HFFc6 (cell line): ENCODE measurements at regions not wholly inside any gene's neighbourhood (a gene's known extent, or its start where the extent isn't known, plus 50 kb on each side); places are given as distances from the start of the nearest gene placed in this dataset.

Experiments
- DNase-seq: peaks from one replicate; pipeline ENCODE4 v3.0.0-alpha.2; 2018
- H3K27ac Mint-ChIP-seq: 2 replicates; pipeline ENCODE4 v1.8.0; 2020; ENCODE audit warnings: mild to moderate bottlenecking, mixed read lengths
- H3K27me3 Mint-ChIP-seq: 2 replicates; pipeline ENCODE4 v1.8.0; 2021; ENCODE audit warnings: mild to moderate bottlenecking, moderate library complexity, mixed read lengths; ENCODE audit not compliant: insufficient read depth
- H3K36me3 Mint-ChIP-seq: 2 replicates; pipeline ENCODE4 v1.8.0; 2021; ENCODE audit warnings: low read depth, mixed read lengths
- H3K4me1 Mint-ChIP-seq: 2 replicates; pipeline ENCODE4 v1.8.0; 2020; ENCODE audit warnings: low read depth, mixed read lengths
- H3K4me3 Mint-ChIP-seq: 2 replicates; pipeline ENCODE4 v1.8.0; 2020; ENCODE audit warnings: mild to moderate bottlenecking, moderate library complexity, mixed read lengths
- H3K9me3 Mint-ChIP-seq: 2 replicates; pipeline ENCODE4 v1.8.0; 2020; ENCODE audit warnings: mild to moderate bottlenecking, mixed read lengths
- CTCF ChIP-seq: fragments of 200-600 bp; sonication (generic); IDR thresholded peaks from 2 replicates; pipeline ENCODE4 v1.5.0; 2021; ENCODE audit warnings: antibody characterized with exemption, mild to moderate bottlenecking

GRCh38 chr3:56942523-56942922, 117.9 kb upstream of the SPATA12 start:
- no peak for TF ChIP-seq CTCF
- H3K27me3 Mint-ChIP-seq = peaks cover 16% of the 10 kb centered on the region
- H3K4me1 Mint-ChIP-seq = 0 out of 2 replicates have a peak, but pooled peaks cover 3% of the 10 kb centered on the region
- no peak overlapping the region for H3K4me3 Mint-ChIP-seq
- DNase-seq = no peak
- H3K9me3 Mint-ChIP-seq = peaks cover 14% of the 10 kb centered on the region
- H3K36me3 Mint-ChIP-seq = peaks cover 3% of the 10 kb centered on the region; the same call in 1 of the 2 replicates
- H3K27ac Mint-ChIP-seq = no peak overlapping the region

GRCh38 chr3:56940976-56941375, 119.5 kb upstream of the SPATA12 start:
- peaks cover 9% of the 10 kb centered on the region for H3K9me3 Mint-ChIP-seq
- no peak for DNase-seq
- H3K27ac Mint-ChIP-seq = no peak overlapping the region
- peaks cover 3% of the 10 kb centered on the region; the same call in 1 of the 2 replicates for H3K36me3 Mint-ChIP-seq
- peaks cover 7% of the 10 kb centered on the region for H3K27me3 Mint-ChIP-seq
- TF ChIP-seq CTCF = no peak
- H3K4me1 Mint-ChIP-seq = 0 out of 2 replicates have a peak, but pooled peaks cover 4% of the 10 kb centered on the region
- H3K4me3 Mint-ChIP-seq = no peak overlapping the region

GRCh38 chr3:56940321-56940720, 120.1 kb upstream of the SPATA12 start:
- no peak overlapping the region for H3K27ac Mint-ChIP-seq
- peaks cover 3% of the 10 kb centered on the region; the same call in 1 of the 2 replicates for H3K36me3 Mint-ChIP-seq
- no peak for DNase-seq
- 0 out of 2 replicates have a peak, but pooled peaks cover 4% of the 10 kb centered on the region for H3K4me1 Mint-ChIP-seq
- no peak overlapping the region for H3K4me3 Mint-ChIP-seq
- peaks cover 6% of the 10 kb centered on the region for H3K27me3 Mint-ChIP-seq
- H3K9me3 Mint-ChIP-seq = peaks cover 9% of the 10 kb centered on the region
- no peak for TF ChIP-seq CTCF

- TF ChIP-seq CTCF = no peak
- Mint-ChIP-seq H3K4me1 (0 out of 2 replicates have a peak, but pooled peaks cover 4% of the 10 kb centered on the region), H3K9me3 (peaks cover 6% of the 10 kb centered on the region), H3K4me3 (no peak overlapping the region), H3K36me3 (peaks cover 3% of the 10 kb centered on the region; the same call in 1 of the 2 replicates), H3K27me3 (peaks cover 6% of the 10 kb centered on the region), H3K27ac (no peak overlapping the region)
- DNase-seq = no peak
Measured at GRCh38 chr3:56939834-56940233, 120.6 kb upstream of the SPATA12 start.

GRCh38 chr3:56938530-56938929, 121.9 kb upstream of the SPATA12 start:
- Mint-ChIP-seq H3K9me3 (peaks cover 6% of the 10 kb centered on the region), H3K27ac (no peak overlapping the region), H3K27me3 (peaks cover 6% of the 10 kb centered on the region), H3K36me3 (peaks cover 5% of the 10 kb centered on the region; the same call in 1 of the 2 replicates), H3K4me3 (no peak overlapping the region), H3K4me1 (0 out of 2 replicates have a peak, but pooled peaks cover 4% of the 10 kb centered on the region)
- DNase-seq = no peak
- no peak for TF ChIP-seq CTCF
